Activated naive CD8-positive, alpha-beta T cell treated with anti-CD3 and anti-CD28 coated beads, Interleukin-2, amount 50 U/mL, for 16 hours (primary cell): ENCODE measurements at regions not wholly inside any gene's neighbourhood (a gene's known extent, or its start where the extent isn't known, plus 50 kb on each side); places are given as distances from the start of the nearest gene placed in this dataset.
"Not testable (repeated sequence)": the region's sequence is repeated elsewhere in the genome, so short reads cannot be mapped to it uniquely, and the experiment has no call there.

Experiments
- DNase-seq: peaks from one replicate; pipeline ENCODE4 v3.0.0-alpha.2; 2020; ENCODE audit warnings: low read depth, low spot score

DNA sequence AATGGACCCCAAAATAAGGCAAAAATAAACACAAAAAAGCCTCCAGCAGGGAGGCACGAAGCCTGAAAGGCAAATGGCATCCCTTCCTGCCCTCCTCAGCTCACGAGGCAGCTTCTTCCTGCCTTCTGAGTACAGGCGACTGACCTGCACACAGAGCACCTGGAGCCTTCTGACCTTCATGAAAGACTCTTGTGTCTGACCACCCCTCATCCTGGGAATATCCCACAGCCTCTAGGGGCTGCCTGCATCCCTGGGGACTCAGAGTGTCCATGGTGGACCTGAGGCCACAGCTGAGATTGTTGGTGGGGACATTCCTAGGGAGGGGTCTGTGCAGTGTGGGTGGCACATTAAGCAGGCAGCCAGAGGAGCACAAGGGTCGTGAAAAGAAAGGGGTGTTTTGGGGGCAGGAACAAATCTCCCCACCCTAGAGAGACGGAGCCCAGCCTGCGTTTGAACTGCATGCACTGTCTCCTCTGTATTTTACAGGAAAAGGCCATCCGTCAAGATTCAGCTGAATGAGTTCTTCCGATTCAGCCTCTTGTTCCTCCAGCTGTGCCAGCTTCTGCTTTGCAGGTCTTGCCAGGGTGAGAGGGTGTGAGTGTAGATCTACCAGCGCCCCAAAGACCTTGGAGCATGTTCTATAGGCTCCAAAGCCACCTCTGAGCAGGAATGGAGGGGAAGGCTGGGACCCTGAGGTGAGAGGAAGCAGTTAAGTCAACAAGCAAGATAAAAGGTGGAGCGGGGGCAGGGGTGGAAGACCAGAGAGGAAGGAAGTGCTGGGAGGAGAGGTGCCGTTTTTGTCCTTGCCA is 80.4 kb upstream of the MEF2A start:
- no peak for DNase-seq

DNA sequence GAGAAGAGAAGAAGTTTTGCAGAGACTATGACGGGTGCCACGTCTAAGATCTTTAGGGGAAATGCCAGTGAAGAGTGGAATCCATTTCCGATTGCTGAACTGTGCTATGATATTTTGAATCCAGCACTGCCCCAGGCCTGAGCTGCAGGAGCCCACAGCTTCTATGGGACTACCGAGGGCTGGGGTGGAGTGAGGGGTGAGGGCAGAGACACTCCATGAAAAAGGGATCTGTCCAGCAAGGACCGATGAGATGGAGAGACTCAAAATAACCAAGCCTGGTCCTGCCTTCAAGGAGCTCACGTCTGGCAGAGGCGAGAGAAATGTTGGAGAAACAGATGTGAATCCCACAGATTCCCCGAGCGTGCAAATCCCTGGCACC is 79.8 kb upstream of the MEF2A start:
- no peak for DNase-seq

DNA sequence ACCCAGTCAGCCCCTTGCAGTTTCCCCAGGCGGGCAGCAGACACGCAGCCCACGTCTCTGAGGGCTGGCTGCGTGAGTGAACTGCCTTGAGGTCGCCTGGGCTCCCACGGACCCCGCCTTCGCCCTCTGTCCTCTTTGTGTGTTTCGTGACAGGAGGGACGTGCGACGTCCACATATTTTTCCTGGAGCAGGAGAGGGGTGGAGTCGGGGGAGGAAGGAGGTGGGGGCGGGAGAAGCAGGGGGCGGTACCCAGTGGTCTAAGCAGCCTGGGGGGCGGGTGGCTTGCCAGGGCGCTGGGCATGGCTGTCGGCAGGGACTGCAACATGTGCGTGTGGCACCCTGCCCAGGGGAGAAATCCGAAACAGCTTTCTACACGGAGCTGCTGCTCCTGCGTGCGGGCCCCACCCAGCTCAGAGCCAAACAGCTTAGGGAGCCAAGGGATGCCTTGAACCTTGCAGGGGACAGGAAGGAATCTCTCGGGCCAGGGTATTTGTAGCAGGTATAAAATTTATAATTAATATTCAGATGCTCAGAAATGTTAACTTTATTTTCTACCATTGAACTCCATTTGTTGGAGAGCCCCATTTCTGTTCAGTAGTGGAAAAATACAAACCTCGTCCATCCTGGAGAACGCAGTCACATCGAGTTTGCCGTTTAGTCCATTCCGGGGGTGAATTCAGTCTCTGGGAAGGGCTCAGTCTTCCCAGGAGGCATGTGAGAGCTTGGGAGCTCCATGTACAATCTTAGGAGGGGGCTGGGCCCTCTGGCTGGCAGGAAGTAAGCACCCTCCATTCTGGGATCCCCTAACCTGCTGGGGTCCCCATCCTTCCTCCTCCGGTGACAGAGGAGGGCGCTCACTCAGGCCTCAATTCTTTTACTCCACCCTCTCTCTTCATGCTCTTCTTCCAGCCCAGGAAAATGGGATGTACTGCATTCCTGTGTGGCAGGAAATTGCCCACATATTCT is 79.1 kb upstream of the MEF2A start:
- DNase-seq: no peak

DNA sequence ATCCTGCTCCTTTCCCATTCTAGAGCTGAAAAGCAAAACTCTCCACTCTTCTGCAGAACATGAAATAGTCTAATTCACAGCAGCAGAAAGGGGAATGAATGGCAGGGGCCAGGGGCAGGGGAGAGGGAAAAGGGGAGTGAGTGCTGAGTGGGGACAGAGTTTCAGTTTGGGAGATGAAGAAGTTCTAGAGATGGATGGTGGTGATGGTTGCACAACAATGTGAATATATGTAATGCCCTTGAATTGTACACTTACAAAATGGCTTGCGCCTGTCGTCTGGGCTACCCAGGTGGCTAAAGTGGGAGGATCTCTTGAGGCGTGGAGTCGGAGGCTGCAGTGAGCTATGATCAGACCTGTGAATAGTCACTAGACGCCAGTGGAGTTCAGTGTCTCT is 78.5 kb upstream of the MEF2A start:
- DNase-seq: no peak

DNA sequence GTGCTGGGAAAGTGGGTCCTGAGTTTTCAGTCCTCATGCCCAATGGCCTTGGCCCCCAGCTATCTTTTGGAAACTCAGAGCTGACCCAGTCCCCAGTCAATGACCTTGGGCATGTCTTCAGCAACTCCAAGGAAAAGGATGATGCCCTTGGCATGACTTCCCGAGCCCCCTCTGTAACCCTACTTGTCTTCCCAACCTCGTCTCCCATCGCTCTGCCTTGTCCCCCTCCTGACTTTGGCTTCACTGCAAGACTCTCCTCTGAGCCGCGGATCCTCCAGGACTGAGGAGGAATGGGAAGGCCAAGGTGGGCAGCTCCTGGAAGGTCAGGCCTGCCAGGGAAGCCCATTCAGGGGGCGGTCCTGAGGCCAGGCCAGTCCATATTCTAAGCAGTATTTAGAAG is 73.5 kb upstream of the MEF2A start:
- no peak for DNase-seq

DNA sequence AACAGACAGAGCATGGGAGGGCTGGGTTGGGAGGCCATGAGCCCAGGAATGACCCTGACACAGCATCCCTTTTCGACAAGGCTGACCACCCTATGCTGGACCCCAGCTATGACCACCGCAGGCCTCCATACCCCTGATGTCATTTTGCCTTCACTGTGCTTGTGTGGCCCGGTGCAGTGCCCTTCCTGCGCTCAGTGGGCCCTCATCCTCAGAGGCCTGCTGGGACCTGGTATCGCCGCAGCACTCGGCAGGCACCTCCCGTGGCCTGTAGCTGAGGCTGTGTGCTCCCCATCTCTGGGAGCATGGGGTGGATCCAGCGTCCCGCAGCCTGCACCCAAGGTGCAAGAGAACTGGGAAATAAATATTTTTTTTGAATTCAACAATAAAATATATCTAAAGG is 73.1 kb upstream of the MEF2A start:
- DNase-seq: no peak

DNA sequence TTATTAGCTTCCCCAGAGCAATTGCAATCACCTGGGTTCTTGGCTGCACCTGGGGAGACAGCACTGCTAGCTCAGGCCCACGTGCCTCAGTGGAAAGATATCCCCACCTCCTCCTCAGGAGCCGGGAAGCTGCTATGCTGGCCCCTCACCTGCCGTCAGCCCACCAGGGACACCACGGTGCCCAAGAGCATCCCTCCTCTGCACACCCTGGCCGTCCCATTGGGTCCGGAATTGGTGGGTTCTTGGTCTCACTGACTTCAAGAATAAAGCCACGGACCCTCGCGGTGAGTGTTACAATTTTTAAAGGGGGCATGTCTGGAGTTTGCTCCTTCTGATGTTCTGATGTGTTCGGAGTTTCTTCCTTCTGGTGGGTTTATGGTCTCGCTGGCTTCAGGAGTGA is 72.3 kb upstream of the MEF2A start:
- DNase-seq: no peak

DNA sequence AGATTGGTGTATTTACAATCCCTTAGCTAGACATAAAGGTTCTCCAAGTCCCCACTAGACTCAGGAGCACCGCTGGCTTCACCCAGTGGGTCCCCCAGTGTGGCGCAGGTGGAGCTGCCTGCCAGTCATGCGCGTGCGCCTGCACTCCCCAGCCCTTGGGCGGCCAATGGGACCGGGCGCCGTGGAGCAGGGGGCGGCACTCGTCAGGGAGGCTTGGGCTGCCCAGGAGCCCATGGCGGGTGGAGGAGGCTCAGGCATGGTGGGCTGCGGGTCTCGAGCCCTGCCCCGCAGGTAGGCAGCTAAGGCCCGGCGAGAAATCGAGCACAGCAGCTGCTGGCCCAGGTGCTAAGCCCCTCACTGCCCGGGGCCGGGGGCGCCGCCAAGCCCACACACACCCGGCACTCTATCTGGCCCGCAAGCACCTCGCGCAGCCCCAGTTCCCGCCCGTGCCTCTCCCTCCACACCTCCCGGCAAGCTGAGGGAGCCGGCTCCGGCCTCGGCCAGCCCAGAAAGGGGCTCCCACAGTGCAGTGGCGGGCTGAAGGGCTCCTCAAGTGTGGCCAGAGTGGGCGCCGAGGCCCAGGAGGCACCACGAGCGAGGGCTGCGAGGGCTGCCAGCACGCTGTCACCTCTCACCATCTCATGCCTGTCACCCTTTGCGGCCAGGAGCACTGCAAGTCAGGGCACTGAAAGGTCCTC is 71.1 kb upstream of the MEF2A start:
- not testable (repeated sequence) for DNase-seq

DNA sequence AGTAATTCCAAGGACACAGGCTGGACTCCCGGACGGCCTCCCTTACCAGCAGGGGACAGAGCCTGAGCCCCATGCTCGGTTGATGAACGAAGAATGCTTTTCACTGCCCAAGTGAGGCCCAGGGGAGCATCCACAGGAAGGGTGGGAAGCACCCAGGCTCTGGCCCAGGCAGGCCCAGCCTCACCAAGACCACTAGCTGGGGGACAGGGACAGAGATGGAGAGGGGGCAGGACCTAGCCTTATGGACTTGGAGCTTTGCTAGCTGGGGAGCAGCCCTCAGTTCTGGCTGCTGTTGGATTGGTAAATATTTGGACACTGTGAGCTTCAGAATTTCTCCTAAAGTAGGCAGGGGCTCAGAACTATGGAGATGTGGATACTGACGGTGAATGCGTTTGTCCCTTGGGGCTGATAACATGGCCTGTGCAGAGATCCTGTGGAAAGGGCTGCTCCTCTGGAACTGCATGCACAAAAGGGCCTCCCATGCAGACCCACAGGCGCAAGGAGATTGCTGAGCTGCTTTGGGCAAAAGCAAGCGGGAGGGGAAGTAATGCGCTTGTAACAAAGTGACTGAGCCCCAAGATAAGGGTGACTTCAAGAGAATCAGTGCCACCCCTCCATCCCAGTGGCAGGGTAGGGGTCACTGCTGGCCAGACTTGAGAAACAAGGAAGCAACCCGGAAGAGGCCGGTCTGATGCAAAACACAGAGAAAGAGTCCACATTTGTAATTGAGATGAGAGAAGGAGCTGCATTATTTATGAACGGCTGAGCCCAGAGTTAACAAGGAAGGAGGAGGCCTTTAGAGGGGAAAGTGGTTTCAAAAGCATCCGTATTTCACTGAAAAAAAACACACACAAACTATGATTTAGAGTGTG is 70.1 kb upstream of the MEF2A start:
- DNase-seq: no peak

DNA sequence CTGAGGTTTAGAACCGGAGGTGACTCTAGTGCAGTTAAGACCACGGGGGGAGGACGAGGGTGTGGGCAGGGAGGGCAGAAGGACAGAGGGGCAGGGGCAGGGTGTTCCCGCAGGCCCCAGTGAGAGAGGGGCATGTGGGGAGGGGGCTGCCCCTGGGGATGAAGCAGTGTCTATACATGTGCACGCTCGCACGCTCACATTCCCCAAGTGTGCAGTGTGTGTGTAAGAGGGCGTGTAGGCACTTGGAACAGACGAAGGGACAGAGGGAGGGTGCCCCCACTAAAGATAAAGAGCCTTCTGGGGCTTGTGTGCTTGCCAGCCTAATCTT is 69.5 kb upstream of the MEF2A start:
- DNase-seq: no peak

DNA sequence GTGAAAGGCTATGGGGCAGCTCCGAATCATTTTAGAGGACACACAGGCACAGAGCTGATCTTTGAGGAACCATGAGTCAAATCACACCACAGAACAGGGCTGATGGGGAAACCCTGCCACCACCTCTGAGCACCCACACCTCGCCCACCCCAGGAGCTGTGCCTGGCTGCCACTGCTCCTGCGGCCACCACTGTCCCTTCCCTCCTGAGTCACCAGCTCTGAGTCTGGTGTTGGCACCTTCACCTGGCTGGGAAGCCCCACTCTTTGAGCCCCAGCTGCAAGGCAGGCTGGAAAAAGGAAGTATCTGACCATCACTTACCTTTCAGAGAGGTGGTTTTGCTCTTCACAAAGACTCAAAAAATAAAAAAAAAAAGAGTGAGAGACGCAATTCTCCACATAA is 63.6 kb upstream of the MEF2A start:
- DNase-seq: no peak

DNA sequence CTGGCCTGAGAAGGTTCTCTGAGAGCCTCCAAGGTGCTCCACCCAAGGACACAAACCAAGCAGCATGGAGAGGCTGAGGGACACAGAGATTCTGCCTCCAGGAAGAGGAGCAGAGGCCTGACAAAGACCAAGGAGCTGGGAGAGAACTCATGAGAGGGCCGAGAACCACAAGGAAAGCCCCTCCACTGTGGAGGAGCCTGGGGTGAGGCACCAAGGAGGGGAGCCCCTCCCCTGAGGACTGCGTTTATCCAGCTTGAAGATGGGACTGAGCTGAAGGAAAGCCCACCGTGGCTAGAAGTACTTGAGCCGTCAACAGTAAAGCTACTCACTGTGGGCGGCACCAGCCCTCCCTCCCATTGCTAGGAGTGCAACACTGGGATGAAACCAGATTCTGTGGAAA is 63.1 kb upstream of the MEF2A start:
- DNase-seq: no peak

DNA sequence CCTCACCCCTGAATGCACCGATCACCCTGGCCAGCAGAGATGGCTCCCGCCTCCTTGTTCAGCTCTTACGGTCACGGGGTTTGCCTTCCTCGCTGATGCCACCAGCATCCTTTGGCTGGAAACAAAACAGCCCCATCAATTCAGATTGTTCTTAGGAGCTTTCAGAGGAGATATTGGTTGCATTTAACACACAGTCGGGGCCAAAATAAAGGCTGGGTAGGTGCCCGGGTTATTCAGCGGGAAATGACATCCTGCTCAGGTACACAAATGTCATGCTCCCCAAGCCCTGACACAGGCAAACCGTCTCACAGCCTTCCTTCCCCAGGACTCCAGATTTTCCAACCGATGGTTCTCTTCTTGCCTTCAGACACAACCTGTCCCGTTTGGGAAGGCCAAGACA is 62.4 kb upstream of the MEF2A start:
- no peak for DNase-seq

DNA sequence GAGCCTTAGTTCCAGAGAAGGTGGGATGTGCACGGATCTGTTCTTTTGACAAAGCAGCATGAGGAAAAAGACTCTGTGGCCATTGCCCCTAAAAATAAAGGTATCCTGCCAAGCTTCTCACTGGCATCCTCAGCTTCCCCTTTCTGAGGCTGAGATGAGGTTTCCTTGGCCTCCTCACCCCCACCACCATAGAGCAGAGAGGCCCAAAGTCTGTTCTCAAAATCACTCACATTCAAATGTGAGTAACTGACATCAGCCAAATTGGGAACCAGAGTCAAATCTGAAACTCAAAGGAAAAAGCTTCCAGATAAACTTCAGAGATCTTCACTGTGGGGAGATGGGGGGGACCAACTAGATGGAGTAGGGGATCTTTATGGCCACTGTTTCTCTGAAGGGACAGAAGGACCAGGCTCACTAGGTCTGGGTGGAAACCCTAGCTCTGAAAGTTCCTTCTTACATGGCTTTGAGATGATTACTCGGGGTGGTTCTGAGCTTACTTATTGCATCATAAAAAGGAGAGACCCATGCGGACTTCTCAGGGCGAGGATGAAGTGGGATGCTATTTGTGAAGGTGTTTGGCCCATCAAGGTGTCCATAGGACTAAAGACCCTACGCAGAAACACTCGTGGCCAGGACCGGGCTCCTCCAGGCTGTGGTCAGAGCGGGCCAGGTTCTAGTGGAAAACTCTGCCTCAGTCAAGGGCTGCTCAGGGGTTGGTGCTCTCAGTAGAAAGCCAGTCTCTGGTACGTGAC is 61.5 kb upstream of the MEF2A start:
- no peak for DNase-seq

DNA sequence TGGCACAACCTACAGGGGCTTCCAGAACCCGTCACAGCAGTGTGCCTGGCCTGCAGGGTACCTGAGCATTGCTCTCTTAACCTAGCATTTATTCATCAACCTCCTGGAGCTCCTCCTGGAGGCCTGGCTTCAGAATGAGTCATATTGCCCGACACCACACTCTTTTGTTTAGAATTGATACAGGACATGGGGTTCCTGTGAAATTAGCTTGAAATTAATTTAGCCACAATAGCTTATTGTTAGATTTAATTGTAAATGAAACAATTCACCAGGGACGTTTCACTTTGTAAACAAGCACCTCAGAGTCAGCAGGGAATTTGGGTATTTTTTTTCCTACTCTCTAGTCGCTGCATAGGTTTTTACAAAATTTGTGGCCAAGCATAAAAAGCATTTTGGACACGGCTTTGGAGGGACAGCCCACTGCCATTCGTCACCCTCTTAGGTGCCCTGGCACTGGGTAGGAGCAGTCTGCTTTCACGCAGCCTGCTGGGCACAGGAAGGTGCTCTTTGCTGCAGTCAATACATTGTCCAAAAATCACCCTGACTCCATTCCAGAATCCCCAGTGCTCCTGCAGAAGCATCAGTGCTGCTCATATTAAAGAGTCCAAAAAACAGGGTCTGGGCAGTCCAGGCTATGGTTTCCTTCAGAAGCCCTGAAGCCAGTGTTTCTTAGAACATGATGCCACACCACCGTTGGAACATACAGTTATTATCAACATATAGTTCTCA is 60.8 kb upstream of the MEF2A start:
- DNase-seq: no peak

DNA sequence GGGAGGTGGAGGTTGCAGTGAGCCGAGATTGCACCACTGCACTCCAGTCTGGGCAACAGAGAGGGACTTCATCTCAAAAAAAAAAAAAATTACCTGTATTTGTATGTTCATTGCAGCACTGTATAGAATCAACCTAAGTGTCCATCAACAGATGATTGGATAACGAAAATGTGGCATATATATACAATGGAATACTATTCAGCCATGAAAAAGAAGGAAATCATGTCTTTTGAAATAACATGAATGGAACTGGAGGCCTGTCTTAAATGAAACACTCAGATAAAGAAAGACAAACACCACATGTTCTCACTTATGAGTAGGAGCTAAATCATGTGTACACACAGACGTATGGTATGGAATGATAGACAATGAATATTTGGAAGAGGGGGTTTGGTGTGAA is 59.4 kb upstream of the MEF2A start:
- no peak for DNase-seq

DNA sequence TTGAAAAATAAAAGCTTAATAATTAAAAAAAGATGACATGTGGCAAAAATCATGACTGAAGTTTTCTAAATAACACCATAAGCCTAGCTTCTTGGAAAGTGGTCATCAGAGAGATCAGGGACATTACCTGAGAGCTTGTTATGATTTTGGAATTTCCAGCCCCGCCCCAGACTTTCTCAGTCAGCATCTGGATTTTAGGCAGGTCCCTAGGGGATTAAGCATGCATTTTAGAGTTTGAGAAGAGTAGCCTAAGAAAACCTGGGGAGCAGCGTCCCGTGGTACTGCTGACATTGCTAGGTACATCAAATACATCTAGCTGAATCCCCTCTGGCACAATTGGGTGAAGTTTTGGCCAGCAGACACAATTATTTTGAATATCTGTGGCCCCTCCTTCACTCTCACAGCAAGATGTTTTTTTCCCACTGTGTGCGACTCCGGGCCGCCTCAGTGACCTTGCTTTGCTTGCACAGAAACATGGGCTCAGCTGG is 58.7 kb upstream of the MEF2A start:
- DNase-seq: no peak

DNA sequence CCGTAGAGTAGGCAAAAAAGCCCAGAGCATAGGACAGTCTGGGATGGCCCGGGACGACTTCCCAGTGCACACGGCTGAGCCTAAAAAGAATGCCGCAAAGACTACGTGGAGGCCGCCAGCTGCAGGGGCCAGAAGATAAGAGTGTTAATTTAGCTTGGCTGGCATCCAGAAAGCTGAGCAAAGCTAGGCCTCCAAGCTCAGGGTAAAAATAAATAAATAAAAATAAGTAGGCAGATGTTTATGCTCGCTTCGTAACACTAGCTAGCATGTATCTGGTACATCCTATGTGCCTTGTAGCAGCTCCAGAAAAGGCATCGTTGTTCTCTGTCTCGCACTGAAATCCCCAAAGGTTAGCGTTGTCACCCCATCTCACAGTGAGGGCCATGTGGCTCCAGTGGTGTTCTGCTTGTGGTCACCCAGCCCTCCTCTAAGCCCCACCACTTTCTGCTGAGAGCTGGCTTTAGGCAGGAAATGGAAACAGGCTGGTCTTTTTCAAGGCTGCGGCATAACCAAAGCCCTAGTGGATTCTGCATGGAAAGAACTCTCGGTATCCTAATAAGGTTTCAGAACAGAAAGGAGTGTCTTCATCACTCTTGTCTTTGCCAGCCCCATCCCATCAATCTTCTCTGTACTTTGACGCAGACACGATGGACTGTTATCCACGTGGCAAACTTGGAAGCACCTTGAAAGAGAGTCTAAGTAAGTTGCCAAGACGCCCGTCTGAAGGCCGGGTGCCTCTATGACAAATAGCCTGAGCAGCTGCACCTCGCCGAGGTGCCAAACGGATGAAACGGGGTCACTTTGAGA is 58.1 kb upstream of the MEF2A start:
- no peak for DNase-seq

DNA sequence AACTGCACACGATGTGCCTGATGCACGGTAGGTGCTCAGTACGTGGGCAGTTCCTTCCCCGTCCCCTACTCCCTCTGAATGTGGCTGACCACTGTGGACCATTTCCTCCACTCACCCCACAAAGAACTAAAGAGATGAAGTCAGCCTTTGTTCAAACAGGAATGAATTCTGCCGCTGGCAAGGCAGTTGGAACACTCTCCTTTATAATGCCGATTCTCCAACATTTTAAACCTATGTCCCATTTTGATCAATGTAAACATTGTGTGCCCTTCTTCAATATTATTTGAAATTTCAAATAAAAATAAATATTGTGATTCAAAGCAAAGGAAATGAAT is 57.5 kb upstream of the MEF2A start:
- DNase-seq: no peak
